ENCODE measurements at regions not wholly inside any gene's neighbourhood (a gene's known extent, or its start where the extent isn't known, plus 50 kb on each side); places are given as distances from the start of the nearest gene placed in this dataset.

DNA sequence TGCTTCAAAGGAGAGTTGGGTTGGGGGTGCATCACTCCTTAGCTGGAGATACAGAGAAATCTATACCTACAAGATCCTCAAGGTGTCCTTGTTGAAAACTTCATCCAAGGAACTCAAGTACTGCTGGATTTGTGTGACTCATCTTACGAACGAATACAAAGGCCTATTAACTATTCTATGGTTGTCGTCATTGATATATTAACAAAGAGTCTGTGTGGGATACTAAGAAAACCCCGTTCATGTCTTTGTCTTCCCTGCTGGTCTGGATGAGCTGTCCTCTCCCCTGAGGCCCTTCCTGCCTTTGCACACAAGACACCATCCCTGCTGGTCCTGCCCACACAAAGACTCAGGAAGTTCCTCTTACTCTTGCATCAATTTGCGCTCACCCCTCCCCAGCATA lies 54.9 kb upstream of the IRF2 start:
- WGBS (ENCODE audit: insufficient coverage, insufficient replicate concordance, low lambda C conversion rate, missing lambda C conversion rate), result 85% methylated on average over 5 of the region's 5 CpGs
- no peaks in the 10 kb centered on the region for H3K36me3 ChIP-seq (ENCODE audit: control insufficient read depth in 2 of 2, insufficient read depth in 2 of 2, low read length in 1 of 2)
- intact Hi-C loops (cut with micrococcal nuclease; ENCODE audit: unreplicated experiment) (no loop called here), in situ Hi-C loops (cut with MboI) (no loop called here)
- H2AFZ ChIP-seq (ENCODE audit: control insufficient read depth, low read depth, low read length), result no peak overlapping the region
- no peak overlapping the region for H3K4me3 ChIP-seq
- ATAC-seq (no peak), FAIRE-seq (no peak), DNase-seq (ENCODE audit: low read depth, low spot score) (no peak)
- peaks cover 8% of the 10 kb centered on the region for H3K4me1 ChIP-seq (ENCODE audit: control insufficient read depth, insufficient read depth, low read length)
- H3K9ac ChIP-seq (ENCODE audit: control insufficient read depth, insufficient read depth, low read length), result no peak overlapping the region
- H3K27ac ChIP-seq (ENCODE audit: control insufficient read depth, insufficient read depth), result no peak overlapping the region
- SMC1A ChIA-PET (ENCODE audit: uncharacterized antibody, unreplicated experiment), result interaction anchor here (9.3 kb wide), 1 partner anchor 16 kb away, joined by 117 read pairs; no protein-coding TSS in a partner anchor
- RAD21 ChIA-PET (ENCODE audit: unreplicated experiment), result no interaction called here
- TF ChIP-seq RELA (IDR thresholded peaks at IDR 0.05; ENCODE audit: borderline replicate concordance, partially characterized antibody) (no peak), DPF2 (IDR thresholded peaks at IDR 0.05) (no peak), TCF12 (IDR thresholded peaks at IDR 0.05; ENCODE audit: low read depth, low read length) (no peak), CREB1 (IDR thresholded peaks at IDR 0.05; ENCODE audit: low read depth) (no peak), EGR1 (IDR thresholded peaks at IDR 0.05; ENCODE audit: borderline replicate concordance in 1 of 2, low read depth in 2 of 2, low read length in 2 of 2) (no peak), IRF5 (IDR thresholded peaks at IDR 0.05; ENCODE audit: borderline replicate concordance) (no peak), PAX5 (IDR thresholded peaks at IDR 0.05; ENCODE audit: borderline replicate concordance, low read depth, low read length) (no peak), ASH2L (IDR thresholded peaks at IDR 0.05; ENCODE audit: borderline replicate concordance, low read depth) (no peak), HSF1 (IDR thresholded peaks at IDR 0.05; ENCODE audit: low read depth, low read length) (no peak), ZBTB4 (CRISPR knock-in tag; IDR thresholded peaks at IDR 0.05) (no peak), RBBP5 (conservative IDR thresholded peaks at IDR 0.05) (no peak)
- TF ChIP-seq, protein P1, sequence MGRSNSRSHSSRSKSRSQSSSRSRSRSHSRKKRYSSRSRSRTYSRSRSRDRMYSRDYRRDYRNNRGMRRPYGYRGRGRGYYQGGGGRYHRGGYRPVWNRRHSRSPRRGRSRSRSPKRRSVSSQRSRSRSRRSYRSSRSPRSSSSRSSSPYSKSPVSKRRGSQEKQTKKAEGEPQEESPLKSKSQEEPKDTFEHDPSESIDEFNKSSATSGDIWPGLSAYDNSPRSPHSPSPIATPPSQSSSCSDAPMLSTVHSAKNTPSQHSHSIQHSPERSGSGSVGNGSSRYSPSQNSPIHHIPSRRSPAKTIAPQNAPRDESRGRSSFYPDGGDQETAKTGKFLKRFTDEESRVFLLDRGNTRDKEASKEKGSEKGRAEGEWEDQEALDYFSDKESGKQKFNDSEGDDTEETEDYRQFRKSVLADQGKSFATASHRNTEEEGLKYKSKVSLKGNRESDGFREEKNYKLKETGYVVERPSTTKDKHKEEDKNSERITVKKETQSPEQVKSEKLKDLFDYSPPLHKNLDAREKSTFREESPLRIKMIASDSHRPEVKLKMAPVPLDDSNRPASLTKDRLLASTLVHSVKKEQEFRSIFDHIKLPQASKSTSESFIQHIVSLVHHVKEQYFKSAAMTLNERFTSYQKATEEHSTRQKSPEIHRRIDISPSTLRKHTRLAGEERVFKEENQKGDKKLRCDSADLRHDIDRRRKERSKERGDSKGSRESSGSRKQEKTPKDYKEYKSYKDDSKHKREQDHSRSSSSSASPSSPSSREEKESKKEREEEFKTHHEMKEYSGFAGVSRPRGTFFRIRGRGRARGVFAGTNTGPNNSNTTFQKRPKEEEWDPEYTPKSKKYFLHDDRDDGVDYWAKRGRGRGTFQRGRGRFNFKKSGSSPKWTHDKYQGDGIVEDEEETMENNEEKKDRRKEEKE (IDR thresholded peaks at IDR 0.05), result no peak
- H3K79me2 ChIP-seq (ENCODE audit: control insufficient read depth, insufficient read depth, low read length), result peaks cover 17% of the 10 kb centered on the region
- CTCF ChIA-PET, result interaction anchor here (0.8 to 1.0 kb wide), 2 partner anchors 15 to 22 kb away, joined by 3 read pairs; no protein-coding TSS in a partner anchor
- no peaks in the 10 kb centered on the region; the same call in 1 of the 3 replicates for H3K9me3 ChIP-seq (replicated peaks; ENCODE audit: control insufficient read depth, insufficient read depth, low read length)
- no peaks in the 10 kb centered on the region for H3K27me3 ChIP-seq (replicated peaks in 1 of 2; ENCODE audit: control insufficient read depth in 2 of 2, insufficient read depth in 2 of 2, low read length in 1 of 2)
- BruUV-seq (replicated peaks), result no TSS peak
- POLR2A ChIA-PET, result no interaction called here
- H4K20me1 ChIP-seq (ENCODE audit: control insufficient read depth, insufficient read depth), result no peaks in the 10 kb centered on the region
- H3K4me2 ChIP-seq (ENCODE audit: control insufficient read depth, insufficient read depth), result no peak overlapping the region

Data from GM12878 (cell line).